H9 (cell line): ENCODE measurements at regions not wholly inside any gene's neighbourhood (a gene's known extent, or its start where the extent isn't known, plus 50 kb on each side); places are given as distances from the start of the nearest gene placed in this dataset.

Experiments used
- DNase-seq: peaks from one replicate; pipeline ENCODE4 v3.0.0-alpha.2; 2017
- H2AFZ ChIP-seq: one replicate; pipeline ENCODE4 v1.6.1; 2013; ENCODE audit warnings: mild to moderate bottlenecking, low read length, control low read depth, moderate library complexity
- H2AK5ac ChIP-seq: 2 replicates; pipeline ENCODE4 v1.6.1; 2013; ENCODE audit warnings: low read length, control low read depth, mixed read lengths; ENCODE audit not compliant: insufficient read length
- H2BK120ac ChIP-seq: one replicate; pipeline ENCODE4 v1.6.1; 2013; ENCODE audit warnings: low read depth, mild to moderate bottlenecking, low read length, control low read depth, inconsistent platforms; ENCODE audit not compliant: poor library complexity, severe bottlenecking
- H2BK12ac ChIP-seq: 2 replicates; pipeline ENCODE4 v1.6.1; 2013; ENCODE audit warnings: low read length, control low read depth, mixed read lengths, low read depth; ENCODE audit not compliant: insufficient read length
- H2BK15ac ChIP-seq: 2 replicates; pipeline ENCODE4 v1.6.1; 2013; ENCODE audit warnings: low read depth, low read length, control low read depth
- H2BK20ac ChIP-seq: one replicate; pipeline ENCODE4 v1.6.1; 2013; ENCODE audit warnings: low read depth, mild to moderate bottlenecking, low read length, control low read depth, inconsistent platforms; ENCODE audit not compliant: poor library complexity, severe bottlenecking
- H2BK5ac ChIP-seq: 2 replicates; pipeline ENCODE4 v1.6.1; 2013; ENCODE audit warnings: low read length, control low read depth, mixed read lengths; ENCODE audit not compliant: insufficient read length
- H3K14ac ChIP-seq: 2 replicates; pipeline ENCODE4 v1.6.1; 2013; ENCODE audit warnings: low read length, control low read depth; ENCODE audit not compliant: insufficient read depth
- H3K18ac ChIP-seq: 2 replicates; pipeline ENCODE4 v1.6.1; 2013; ENCODE audit warnings: low read depth, mild to moderate bottlenecking, mixed read lengths, low read length, control low read depth; ENCODE audit not compliant: insufficient read length
- H3K23ac ChIP-seq: 2 replicates; pipeline ENCODE4 v1.6.1; 2013; ENCODE audit warnings: low read length, control low read depth, mixed read lengths, low read depth; ENCODE audit not compliant: insufficient read length
- H3K23me2 ChIP-seq: 2 replicates; pipeline ENCODE4 v1.6.1; 2013; ENCODE audit warnings: low read depth, mild to moderate bottlenecking, mixed read lengths, low read length, control low read depth; ENCODE audit not compliant: insufficient read length, poor library complexity, severe bottlenecking
- H3K27ac ChIP-seq: 2 replicates; pipeline ENCODE4 v1.5.1; 2013; ENCODE audit warnings: low read length, control low read depth, mixed read lengths, low read depth; ENCODE audit not compliant: insufficient read length
- H3K27me3 ChIP-seq: 2 replicates; pipeline ENCODE4 v1.6.1; 2013; ENCODE audit warnings: low read length, control low read depth, inconsistent platforms; ENCODE audit not compliant: insufficient read depth
- H3K4ac ChIP-seq: 2 replicates; pipeline ENCODE4 v1.6.1; 2013; ENCODE audit warnings: low read depth, mild to moderate bottlenecking, control low read depth, inconsistent platforms, low read length, moderate library complexity
- H3K4me1 ChIP-seq: 2 replicates; pipeline ENCODE4 v1.6.1; 2013; ENCODE audit warnings: low read length, control low read depth, inconsistent platforms; ENCODE audit not compliant: insufficient read depth
- H3K4me2 ChIP-seq: 2 replicates; pipeline ENCODE4 v1.6.1; 2013; ENCODE audit warnings: low read length, control low read depth, mixed read lengths; ENCODE audit not compliant: insufficient read length, insufficient read depth
- H3K56ac ChIP-seq: 2 replicates; pipeline ENCODE4 v1.6.1; 2013; ENCODE audit warnings: low read depth, mild to moderate bottlenecking, mixed read lengths, low read length, control low read depth; ENCODE audit not compliant: insufficient read length
- H3K79me1 ChIP-seq: 2 replicates; pipeline ENCODE4 v1.6.1; 2013; ENCODE audit warnings: low read depth, mild to moderate bottlenecking, moderate library complexity, low read length, control low read depth, inconsistent platforms; ENCODE audit not compliant: insufficient read depth, poor library complexity, severe bottlenecking
- H3K79me2 ChIP-seq: 2 replicates; pipeline ENCODE4 v1.6.1; 2013; ENCODE audit warnings: low read length, control low read depth, inconsistent platforms; ENCODE audit not compliant: insufficient read depth
- H3K9ac ChIP-seq: 2 replicates; pipeline ENCODE4 v1.6.1; 2013; ENCODE audit warnings: low read length, control low read depth, mixed read lengths; ENCODE audit not compliant: insufficient read length; ENCODE audit errors: extremely low read depth
- H3K9me3 ChIP-seq: one replicate; pipeline ENCODE4 v1.6.1; 2013; ENCODE audit warnings: low read depth, low read length, inconsistent platforms; ENCODE audit not compliant: control insufficient read depth
- H3T11ph ChIP-seq: one replicate; pipeline ENCODE4 v1.6.1; 2013; ENCODE audit warnings: mild to moderate bottlenecking, low read length, control low read depth, inconsistent platforms
- H4K20me1 ChIP-seq: one replicate; pipeline ENCODE4 v1.6.1; 2013; ENCODE audit not compliant: control insufficient read depth, insufficient read length, insufficient read depth
- H4K5ac ChIP-seq: 2 replicates; pipeline ENCODE4 v1.6.1; 2013; ENCODE audit warnings: low read depth, mild to moderate bottlenecking, mixed read lengths, low read length, control low read depth; ENCODE audit not compliant: insufficient read length
- H4K8ac ChIP-seq: replicated peaks from 2 replicates; pipeline ENCODE4 v1.6.1; 2013; ENCODE audit warnings: low read length, control low read depth, mixed read lengths, low read depth; ENCODE audit not compliant: insufficient read length
- H4K91ac ChIP-seq: 2 replicates; pipeline ENCODE4 v1.6.1; 2013; ENCODE audit warnings: low read depth, mild to moderate bottlenecking, moderate library complexity, mixed read lengths, low read length, control low read depth; ENCODE audit not compliant: insufficient read length
- H3K27ac Mint-ChIP-seq, 3 experiments: 2 replicates in 2 of 3; 3 replicates in 1 of 3; pipeline ENCODE4 v1.8.0; 2020 to 2021; ENCODE audit warnings: mixed read lengths in 3 of 3, mild to moderate bottlenecking in 1 of 3, moderate library complexity in 1 of 3
- H3K27me3 Mint-ChIP-seq: 2 replicates; pipeline ENCODE4 v1.8.0; 2021; ENCODE audit warnings: low read depth, mild to moderate bottlenecking, moderate library complexity, mixed read lengths
- H3K36me3 Mint-ChIP-seq, 3 experiments: 2 replicates in 2 of 3; 3 replicates in 1 of 3; pipeline ENCODE4 v1.8.0; 2020 to 2021; ENCODE audit warnings: low read depth in 3 of 3, mixed read lengths in 3 of 3; ENCODE audit not compliant: insufficient read depth in 1 of 3
- H3K4me1 Mint-ChIP-seq, 2 experiments: 2 replicates each; pipeline ENCODE4 v1.8.0; 2020; ENCODE audit warnings: mixed read lengths in 2 of 2
- H3K4me3 Mint-ChIP-seq, 2 experiments: 2 replicates in 1 of 2; 3 replicates in 1 of 2; pipeline ENCODE4 v1.8.0; 2020 to 2021; ENCODE audit warnings: mild to moderate bottlenecking in 2 of 2, mixed read lengths in 2 of 2, moderate library complexity in 1 of 2
- H3K9me3 Mint-ChIP-seq, 2 experiments: 2 replicates in 1 of 2; 3 replicates in 1 of 2; pipeline ENCODE4 v1.8.0; 2020; ENCODE audit warnings: mild to moderate bottlenecking in 2 of 2, mixed read lengths in 2 of 2, moderate library complexity in 1 of 2
- WGBS: extraction: QIAGEN DNeasy Blood & Tissue Kit; methylation state at CpG from one replicate; pipeline ENCODE4 v1.1.7; 2013; ENCODE audit warnings: missing lambda C conversion rate, low lambda C conversion rate, mixed read lengths; ENCODE audit not compliant: insufficient read length; ENCODE audit errors: extremely low coverage; 5-methylcytosine and 5-hydroxymethylcytosine counted together
- TF ChIP-seq, protein P1 (sequence below): fragments of 200-600 bp; sonication (generic); conservative IDR thresholded peaks from 3 replicates; pipeline ENCODE4 v1.8.0; 2021; ENCODE audit warnings: antibody characterized with exemption, mild to moderate bottlenecking

DNA sequence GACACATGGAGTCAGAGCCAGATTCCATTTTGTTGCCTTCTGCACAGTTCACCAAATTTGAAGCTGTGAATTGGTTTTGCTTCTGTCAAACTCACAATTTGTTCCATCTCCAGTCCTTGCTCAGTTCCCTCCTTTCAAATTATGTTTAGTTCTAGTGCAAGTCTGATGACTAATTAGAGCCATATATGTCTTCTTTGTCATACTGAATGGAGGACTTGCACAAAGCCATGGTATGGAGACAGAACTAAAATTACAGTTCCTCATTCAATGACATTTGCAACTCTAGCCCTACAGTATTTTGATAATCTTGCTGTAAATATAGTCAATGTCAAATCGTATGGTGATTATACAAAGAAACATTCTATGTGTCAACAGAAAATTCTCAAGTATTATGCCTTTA, 936.9 kb upstream of the CELF4 start:
- Histone ChIP-seq H3K9me3 (no peaks in the 10 kb centered on the region), H3K56ac (no peak overlapping the region), H2BK12ac (no peak overlapping the region), H2BK120ac (no peak overlapping the region), H2BK15ac (no peak overlapping the region), H3K4me1 (no peaks in the 10 kb centered on the region), H3K9ac (no peak overlapping the region), H3K18ac (no peak overlapping the region), H3K14ac (no peak overlapping the region), H2BK20ac (no peak overlapping the region), H3K4ac (no peak overlapping the region), H3K27me3 (no peaks in the 10 kb centered on the region), H2AK5ac (no peak overlapping the region), H4K5ac (no peak overlapping the region), H4K8ac (no peak overlapping the region), H4K91ac (no peak overlapping the region), H3K27ac (no peak overlapping the region), H3K79me1 (no peaks in the 10 kb centered on the region), H3K23ac (no peak overlapping the region), H4K20me1 (no peaks in the 10 kb centered on the region), H2BK5ac (no peak overlapping the region), H3K79me2 (no peaks in the 10 kb centered on the region), H3K23me2 (no peaks in the 10 kb centered on the region), H3T11ph (no peak overlapping the region), H3K4me2 (no peak overlapping the region), H2AFZ (no peak overlapping the region)
- no peak for DNase-seq
- H3K4me1 Mint-ChIP-seq, result no peaks in the 10 kb centered on the region
- peaks cover 0 to 3% of the 10 kb centered on the region in 2 experiments; a peak in 1 of 5 replicates for H3K9me3 Mint-ChIP-seq
- no peaks in the 10 kb centered on the region; a peak in 1 of 7 replicates for H3K36me3 Mint-ChIP-seq
- no peaks in the 10 kb centered on the region for H3K27me3 Mint-ChIP-seq
- no peak overlapping the region for H3K27ac Mint-ChIP-seq
- TF ChIP-seq, protein P1, sequence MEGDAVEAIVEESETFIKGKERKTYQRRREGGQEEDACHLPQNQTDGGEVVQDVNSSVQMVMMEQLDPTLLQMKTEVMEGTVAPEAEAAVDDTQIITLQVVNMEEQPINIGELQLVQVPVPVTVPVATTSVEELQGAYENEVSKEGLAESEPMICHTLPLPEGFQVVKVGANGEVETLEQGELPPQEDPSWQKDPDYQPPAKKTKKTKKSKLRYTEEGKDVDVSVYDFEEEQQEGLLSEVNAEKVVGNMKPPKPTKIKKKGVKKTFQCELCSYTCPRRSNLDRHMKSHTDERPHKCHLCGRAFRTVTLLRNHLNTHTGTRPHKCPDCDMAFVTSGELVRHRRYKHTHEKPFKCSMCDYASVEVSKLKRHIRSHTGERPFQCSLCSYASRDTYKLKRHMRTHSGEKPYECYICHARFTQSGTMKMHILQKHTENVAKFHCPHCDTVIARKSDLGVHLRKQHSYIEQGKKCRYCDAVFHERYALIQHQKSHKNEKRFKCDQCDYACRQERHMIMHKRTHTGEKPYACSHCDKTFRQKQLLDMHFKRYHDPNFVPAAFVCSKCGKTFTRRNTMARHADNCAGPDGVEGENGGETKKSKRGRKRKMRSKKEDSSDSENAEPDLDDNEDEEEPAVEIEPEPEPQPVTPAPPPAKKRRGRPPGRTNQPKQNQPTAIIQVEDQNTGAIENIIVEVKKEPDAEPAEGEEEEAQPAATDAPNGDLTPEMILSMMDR, result no peak
- WGBS, result no CpG with 5 or more reads among the region's 1 CpG
- H3K4me3 Mint-ChIP-seq, result no peak overlapping the region
